Subcutaneous abdominal adipose tissue (tissue), 5 donors: ENCODE measurements at regions not wholly inside any gene's neighbourhood (a gene's known extent, or its start where the extent isn't known, plus 50 kb on each side); places are given as distances from the start of the nearest gene placed in this dataset.
"Not testable (repeated sequence)": the region's sequence is repeated elsewhere in the genome, so short reads cannot be mapped to it uniquely, and the experiment has no call there.

ENCODE experiments used
- H3K27ac ChIP-seq: one replicate; pipeline ENCODE4 v1.7.0; 2013; ENCODE audit warnings: low read depth, mild to moderate bottlenecking, inconsistent platforms, low read length, moderate library complexity
- H3K27me3 ChIP-seq, 5 donors: one replicate each; pipeline ENCODE4 v1.7.0; 2013; ENCODE audit warnings: low read length in 5 of 5, inconsistent platforms in 1 of 5; ENCODE audit not compliant: control insufficient read depth in 5 of 5, insufficient read depth in 4 of 5
- H3K36me3 ChIP-seq, 5 donors: one replicate each; pipeline ENCODE4 v1.7.0; 2013; ENCODE audit warnings: low read length in 5 of 5; ENCODE audit not compliant: control insufficient read depth in 5 of 5, insufficient read depth in 5 of 5
- H3K4me1 ChIP-seq, 5 donors: one replicate each; pipeline ENCODE4 v1.7.0; 2013; ENCODE audit warnings: low read length in 5 of 5, mild to moderate bottlenecking in 3 of 5, moderate library complexity in 1 of 5; ENCODE audit not compliant: control insufficient read depth in 5 of 5, insufficient read depth in 5 of 5
- H3K4me3 ChIP-seq, 5 donors: one replicate each; pipeline ENCODE4 v1.7.0; 2013; ENCODE audit warnings: low read length in 5 of 5, low read depth in 1 of 5
- H3K9ac ChIP-seq, 5 donors: one replicate each; pipeline ENCODE4 v1.7.0; 2013; ENCODE audit warnings: low read length in 5 of 5, mild to moderate bottlenecking in 4 of 5, moderate library complexity in 3 of 5
- H3K9me3 ChIP-seq, 5 donors: one replicate each; pipeline ENCODE4 v1.7.0; 2013; ENCODE audit warnings: low read length in 5 of 5; ENCODE audit not compliant: control insufficient read depth in 5 of 5
- donor health status: healthy.
- donor health status: healthy.
- donor health status: healthy.
- donor health status: healthy.
- donor health status: healthy.

GRCh38 chr2:185667452-185667851, 71.2 kb upstream of the FSIP2 start:
- no peaks in the 10 kb centered on the region for H3K36me3 ChIP-seq
- H3K9ac ChIP-seq: no peak overlapping the region
- no peak overlapping the region for H3K4me3 ChIP-seq
- no peak overlapping the region for H3K27ac ChIP-seq
- no peaks in the 10 kb centered on the region for H3K9me3 ChIP-seq
- no peaks in the 10 kb centered on the region for H3K27me3 ChIP-seq
- H3K4me1 ChIP-seq: no peaks in the 10 kb centered on the region

GRCh38 chr2:185668710-185669109, 69.9 kb upstream of the FSIP2 start:
- Histone ChIP-seq H3K27ac (no peak overlapping the region), H3K4me3 (no peak overlapping the region), H3K36me3 (no peaks in the 10 kb centered on the region), H3K4me1 (no peaks in the 10 kb centered on the region), H3K9ac (no peak overlapping the region), H3K9me3 (no peaks in the 10 kb centered on the region), H3K27me3 (no peaks in the 10 kb centered on the region)

DNA sequence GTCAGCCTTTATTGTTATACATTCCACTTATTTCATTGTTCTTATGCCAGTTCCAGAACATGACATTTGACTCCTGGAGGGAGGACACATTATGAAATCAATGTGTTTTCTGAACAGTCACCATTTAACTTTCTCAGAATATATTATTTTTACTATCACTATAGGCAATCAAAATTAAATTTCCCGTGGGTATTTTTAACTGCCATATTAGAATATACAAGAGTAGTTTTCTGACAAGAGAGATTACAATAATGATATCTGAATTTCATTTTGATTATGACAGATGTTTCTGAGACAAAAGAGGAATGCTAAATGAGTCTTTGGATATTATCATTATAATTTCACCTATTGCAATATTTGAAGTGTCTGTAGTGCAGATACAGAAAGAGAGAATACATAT, 64.4 kb upstream of the FSIP2 start:
- Histone ChIP-seq H3K9ac (no peak overlapping the region), H3K27ac (no peak overlapping the region), H3K27me3 (no peaks in the 10 kb centered on the region), H3K4me1 (no peaks in the 10 kb centered on the region), H3K36me3 (no peaks in the 10 kb centered on the region), H3K4me3 (no peak overlapping the region), H3K9me3 (no peaks in the 10 kb centered on the region)

- no peak overlapping the region for H3K27ac ChIP-seq
- no peak overlapping the region for H3K4me3 ChIP-seq
- H3K9me3 ChIP-seq: no peaks in the 10 kb centered on the region
- H3K4me1 ChIP-seq: no peaks in the 10 kb centered on the region
- H3K27me3 ChIP-seq: no peaks in the 10 kb centered on the region
- H3K9ac ChIP-seq: no peak overlapping the region
- H3K36me3 ChIP-seq: no peaks in the 10 kb centered on the region
These were observed 62.3 kb upstream of the FSIP2 start for GRCh38 chr2:185676316-185676715.

- not testable (repeated sequence) for H3K36me3 ChIP-seq, H3K4me1 ChIP-seq, H3K4me3 ChIP-seq, H3K9ac ChIP-seq, H3K9me3 ChIP-seq, H3K27me3 ChIP-seq, H3K27ac ChIP-seq
These were observed 51.6 kb upstream of the FSIP2 start for GRCh38 chr2:185687001-185687400.

GRCh38 chr2:185687967-185688366, 50.6 kb upstream of the FSIP2 start:
- H3K9ac ChIP-seq: no peak overlapping the region
- no peaks in the 10 kb centered on the region for H3K4me1 ChIP-seq
- H3K9me3 ChIP-seq: no peaks in the 10 kb centered on the region

More at GRCh38 chr2:185687967-185688366, 50.6 kb upstream of the FSIP2 start:
- H3K27me3 ChIP-seq: no peaks in the 10 kb centered on the region
- H3K36me3 ChIP-seq: no peaks in the 10 kb centered on the region
- no peak overlapping the region for H3K27ac ChIP-seq
- no peak overlapping the region for H3K4me3 ChIP-seq
